Lower leg skin (tissue), 3 donors: ENCODE measurements at regions not wholly inside any gene's neighbourhood (a gene's known extent, or its start where the extent isn't known, plus 50 kb on each side); places are given as distances from the start of the nearest gene placed in this dataset.

ENCODE experiments used
- CTCF ChIP-seq, 3 donors: fragments of 450-650 bp; IDR thresholded peaks; one replicate each; pipeline ENCODE4 v1.5.1; 2016; ENCODE audit warnings: antibody characterized with exemption in 3 of 3, mild to moderate bottlenecking in 3 of 3, moderate library complexity in 2 of 3
- POLR2A ChIP-seq, 2 donors: fragments of 450-650 bp; IDR thresholded peaks; one replicate each; pipeline ENCODE4 v1.6.1; 2016 to 2017; ENCODE audit warnings: antibody characterized with exemption in 2 of 2, mild to moderate bottlenecking in 1 of 2, moderate library complexity in 1 of 2

- TF ChIP-seq CTCF (IDR thresholded peaks at IDR 0.05) (no peak), POLR2A (IDR thresholded peaks at IDR 0.05) (no peak)
These were observed 376.1 kb downstream of the ZPLD1 start for GRCh38 chr3:102810937-102811336.
